HEK293T (cell line): ENCODE measurements at regions not wholly inside any gene's neighbourhood (a gene's known extent, or its start where the extent isn't known, plus 50 kb on each side); places are given as distances from the start of the nearest gene placed in this dataset.

Experiments
- FOXK2 ChIP-seq: fragments of 450-650 bp; IDR thresholded peaks from 2 replicates; pipeline ENCODE4 v1.6.1; 2016; ENCODE audit warnings: mild to moderate bottlenecking
- HDGF ChIP-seq: fragments of 450-650 bp; IDR thresholded peaks from 2 replicates; pipeline ENCODE4 v1.6.1; 2017; ENCODE audit warnings: antibody characterized with exemption, borderline replicate concordance

DNA sequence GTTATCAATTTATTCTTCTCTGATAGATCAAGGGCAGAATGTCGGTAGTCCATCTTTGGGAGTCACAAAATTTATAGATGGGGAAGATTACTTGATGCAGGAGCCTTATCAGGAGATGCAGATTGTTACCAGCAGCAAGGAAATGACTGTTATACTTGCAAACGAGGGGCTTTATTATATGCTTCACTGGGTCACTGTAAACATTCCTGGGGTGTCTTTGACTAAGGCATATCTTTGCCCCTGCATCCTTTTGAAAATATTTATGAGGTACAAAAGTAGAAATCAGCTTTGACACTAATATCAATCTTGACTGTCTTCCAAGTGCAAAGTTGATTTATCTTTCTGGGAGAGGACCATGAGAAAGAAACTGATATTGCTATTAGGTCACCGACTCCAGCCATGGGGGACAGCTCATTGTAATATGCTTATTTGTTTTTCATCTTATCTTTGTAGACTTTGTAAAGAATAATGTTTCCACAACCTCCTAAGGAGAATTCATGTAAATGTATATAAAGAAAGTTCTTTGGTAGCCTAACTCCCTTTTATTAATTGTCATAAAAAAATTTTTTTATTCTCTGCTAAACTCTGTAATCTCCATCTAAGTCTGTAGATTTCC lies 177.3 kb upstream of the EMCN start:
- no peak for TF ChIP-seq FOXK2
- no peak for TF ChIP-seq HDGF
